HEK293T (cell line): ENCODE measurements at regions not wholly inside any gene's neighbourhood (a gene's known extent, or its start where the extent isn't known, plus 50 kb on each side); places are given as distances from the start of the nearest gene placed in this dataset.

Experiments
- CTCF ChIA-PET: fragments of 350-600 bp; formaldehyde crosslinking; extraction: SDS; loops from one replicate; lab custom pipeline; 2021; ENCODE audit warnings: antibody characterized with exemption, inconsistent platforms; lab: Yijun Ruan, JAX
- POLR2A ChIA-PET: fragments of 350-600 bp; formaldehyde crosslinking; extraction: SDS; loops from one replicate; lab custom pipeline; 2020; ENCODE audit warnings: antibody characterized with exemption, inconsistent platforms; lab: Yijun Ruan, JAX
- DNase-seq: peaks from one replicate; pipeline ENCODE4 v3.0.0; 2012; ENCODE audit warnings: mixed read lengths; ENCODE audit errors: extremely low spot score
- ARNT ChIP-seq: fragments of 450-650 bp; IDR thresholded peaks from 2 replicates; pipeline ENCODE4 v1.6.1; 2017; ENCODE audit warnings: mild to moderate bottlenecking
- BHLHE40 ChIP-seq: fragments of 450-650 bp; IDR thresholded peaks from 2 replicates; pipeline ENCODE4 v1.6.1; 2016; ENCODE audit warnings: mild to moderate bottlenecking, moderate library complexity, borderline replicate concordance
- CTBP1 ChIP-seq: fragments of 450-650 bp; IDR thresholded peaks from 2 replicates; pipeline ENCODE4 v1.6.1; 2016; ENCODE audit warnings: borderline replicate concordance
- ELF4 ChIP-seq: fragments of 450-650 bp; IDR thresholded peaks from 2 replicates; pipeline ENCODE4 v1.6.1; 2017; ENCODE audit warnings: antibody characterized with exemption
- FOXA1 ChIP-seq: fragments of 450-650 bp; IDR thresholded peaks from 2 replicates; pipeline ENCODE4 v1.6.1; 2016; ENCODE audit warnings: mild to moderate bottlenecking
- FOXK2 ChIP-seq: fragments of 450-650 bp; IDR thresholded peaks from 2 replicates; pipeline ENCODE4 v1.6.1; 2016; ENCODE audit warnings: mild to moderate bottlenecking
- FOXM1 ChIP-seq: fragments of 450-650 bp; IDR thresholded peaks from 2 replicates; pipeline ENCODE4 v1.6.1; 2017; ENCODE audit warnings: mild to moderate bottlenecking, borderline replicate concordance
- HDGF ChIP-seq: fragments of 450-650 bp; IDR thresholded peaks from 2 replicates; pipeline ENCODE4 v1.6.1; 2017; ENCODE audit warnings: antibody characterized with exemption, borderline replicate concordance
- L3MBTL2 ChIP-seq: fragments of 450-650 bp; conservative IDR thresholded peaks from 2 replicates; pipeline ENCODE4 v1.6.1; 2016; ENCODE audit warnings: mild to moderate bottlenecking
- LEF1 ChIP-seq: fragments of 450-650 bp; IDR thresholded peaks from 2 replicates; pipeline ENCODE4 v1.6.1; 2017; ENCODE audit warnings: mild to moderate bottlenecking, borderline replicate concordance
- NFRKB ChIP-seq: fragments of 450-650 bp; IDR thresholded peaks from 2 replicates; pipeline ENCODE4 v1.6.1; 2016; ENCODE audit warnings: mild to moderate bottlenecking, moderate library complexity
- SP1 ChIP-seq: fragments of 450-650 bp; IDR thresholded peaks from 2 replicates; pipeline ENCODE4 v1.6.1; 2017
- SUZ12 ChIP-seq: fragments of 450-650 bp; IDR thresholded peaks from 2 replicates; pipeline ENCODE4 v1.6.1; 2016; ENCODE audit warnings: mild to moderate bottlenecking
- TARDBP ChIP-seq: fragments of 450-650 bp; IDR thresholded peaks from 2 replicates; pipeline ENCODE4 v1.6.1; 2016
- ZNF384 ChIP-seq: fragments of 450-650 bp; IDR thresholded peaks from 2 replicates; pipeline ENCODE4 v1.6.1; 2016
- TF ChIP-seq, protein P1 (sequence below): fragments of 450-650 bp; IDR thresholded peaks from 2 replicates; pipeline ENCODE4 v1.6.1; 2016

DNA sequence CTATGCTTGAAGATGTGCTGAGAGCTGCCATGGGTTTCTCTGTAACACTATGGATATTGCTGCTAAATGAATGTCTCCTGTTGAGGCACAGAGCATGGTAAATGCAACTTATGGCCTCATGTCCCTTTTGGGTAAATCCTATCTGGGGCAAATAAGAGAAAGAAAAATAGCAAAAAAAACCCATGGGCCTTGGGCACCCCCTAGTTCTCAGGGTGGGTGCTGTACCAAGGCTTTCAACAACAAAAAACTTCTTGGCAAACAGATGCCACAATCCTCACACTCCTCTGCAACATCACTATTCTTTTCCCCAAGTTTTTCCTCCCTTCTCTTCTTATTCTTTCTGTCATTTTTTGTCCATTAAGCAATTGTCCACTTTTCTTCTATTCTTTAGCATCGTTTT, 340.1 kb upstream of the ROBO2 start:
- TF ChIP-seq, protein P1, sequence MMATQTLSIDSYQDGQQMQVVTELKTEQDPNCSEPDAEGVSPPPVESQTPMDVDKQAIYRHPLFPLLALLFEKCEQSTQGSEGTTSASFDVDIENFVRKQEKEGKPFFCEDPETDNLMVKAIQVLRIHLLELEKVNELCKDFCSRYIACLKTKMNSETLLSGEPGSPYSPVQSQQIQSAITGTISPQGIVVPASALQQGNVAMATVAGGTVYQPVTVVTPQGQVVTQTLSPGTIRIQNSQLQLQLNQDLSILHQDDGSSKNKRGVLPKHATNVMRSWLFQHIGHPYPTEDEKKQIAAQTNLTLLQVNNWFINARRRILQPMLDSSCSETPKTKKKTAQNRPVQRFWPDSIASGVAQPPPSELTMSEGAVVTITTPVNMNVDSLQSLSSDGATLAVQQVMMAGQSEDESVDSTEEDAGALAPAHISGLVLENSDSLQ, result no peak
- no peak for TF ChIP-seq BHLHE40
- TF ChIP-seq ARNT, result no peak
- no peak for TF ChIP-seq SP1
- no peak for TF ChIP-seq ZNF384
- TF ChIP-seq L3MBTL2, result no peak
- TF ChIP-seq ELF4, result no peak
- TF ChIP-seq FOXM1, result no peak
- TF ChIP-seq TARDBP, result no peak
- TF ChIP-seq LEF1, result no peak
- no peak for TF ChIP-seq SUZ12
- CTCF ChIA-PET, result interaction anchor here (0.6 kb wide), 1 partner anchor 180 kb away, joined by 3 read pairs; no protein-coding TSS in a partner anchor
- POLR2A ChIA-PET, result no interaction called here

DNA sequence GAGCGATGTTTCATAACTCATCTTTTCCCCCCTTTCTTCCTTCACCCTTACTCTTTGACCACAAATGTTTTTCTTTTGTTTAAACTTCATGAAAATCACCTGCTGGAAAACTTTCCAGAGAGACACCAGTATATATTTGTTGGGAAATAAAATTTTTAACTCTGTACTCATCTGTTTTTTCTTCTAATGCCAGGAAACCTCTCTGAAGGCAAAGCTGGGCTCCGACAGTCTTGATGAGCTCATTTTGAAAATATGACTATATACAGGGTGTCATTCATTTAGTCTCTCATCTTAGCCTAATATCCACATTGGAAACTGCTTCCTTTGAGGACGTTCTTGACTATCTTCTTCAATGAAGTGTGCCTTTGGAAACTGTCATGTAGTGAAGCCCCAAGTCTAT, 339.6 kb upstream of the ROBO2 start:
- ChIA-PET POLR2A (no interaction called here), CTCF (no interaction called here)
- DNase-seq, result no peak
- TF ChIP-seq HDGF (no peak), FOXK2 (no peak)

More for the DNA sequence above, 340.1 kb upstream of the ROBO2 start:
- no peak for DNase-seq

DNA sequence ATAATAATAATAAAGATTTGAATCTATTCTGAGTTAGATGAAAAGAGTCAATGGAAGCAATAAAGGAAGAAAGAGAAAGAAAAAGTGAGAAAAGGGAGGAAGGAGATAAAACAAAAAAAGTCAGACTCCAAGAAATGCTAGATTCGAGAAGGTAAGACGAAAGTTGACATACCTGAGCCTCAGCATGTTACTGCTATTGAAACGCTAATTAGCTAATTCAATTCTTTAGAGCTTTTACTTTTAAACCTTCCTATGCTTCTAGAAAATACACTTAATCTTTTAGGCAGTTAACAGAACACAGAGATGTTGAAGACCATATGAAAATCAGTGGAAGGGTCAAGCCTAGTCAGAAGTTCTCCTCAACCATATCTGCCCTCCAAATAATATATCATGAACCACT, 337.2 kb upstream of the ROBO2 start:
- TF ChIP-seq ELF4 (no peak), BHLHE40 (no peak), HDGF (no peak), CTBP1 (no peak), FOXA1 (no peak), TARDBP (no peak), LEF1 (no peak), FOXK2 (no peak), ARNT (no peak), SUZ12 (no peak), SP1 (no peak), L3MBTL2 (no peak), ZNF384 (no peak), NFRKB (no peak), FOXM1 (no peak)
- TF ChIP-seq, protein P1, result no peak
- CTCF ChIA-PET, result no interaction called here

DNA sequence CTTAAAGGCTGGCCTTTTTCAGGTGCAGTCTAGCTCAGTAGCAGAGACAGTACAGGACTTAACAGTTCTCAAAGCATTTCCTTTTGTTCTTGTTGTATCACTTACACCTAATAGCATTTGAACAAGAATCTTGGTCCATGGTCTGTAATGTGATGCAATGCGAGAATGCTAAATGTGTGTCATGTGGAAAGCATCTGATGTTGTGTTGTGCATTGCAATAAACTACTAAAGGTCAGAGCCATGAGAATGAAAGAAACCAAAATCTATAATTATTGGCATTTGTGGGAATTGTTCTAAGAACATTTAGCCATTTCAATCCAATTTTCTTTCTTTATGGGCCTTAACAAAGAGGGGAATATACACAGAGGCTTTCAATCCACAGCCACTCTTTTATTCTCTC, 324.5 kb upstream of the ROBO2 start:
- POLR2A ChIA-PET, result no interaction called here
- TF ChIP-seq LEF1, result no peak
- no peak for TF ChIP-seq ZNF384
- TF ChIP-seq, protein P1, result no peak
- TF ChIP-seq FOXA1, result no peak
- TF ChIP-seq CTBP1, result no peak
- TF ChIP-seq HDGF, result no peak
- no peak for TF ChIP-seq L3MBTL2
- TF ChIP-seq FOXM1, result no peak
- TF ChIP-seq FOXK2, result no peak
- TF ChIP-seq SUZ12, result no peak
- no peak for TF ChIP-seq ELF4
- CTCF ChIA-PET, result no interaction called here
- no peak for DNase-seq

More for the DNA sequence above, 337.2 kb upstream of the ROBO2 start:
- POLR2A ChIA-PET, result no interaction called here
- no peak for DNase-seq

DNA sequence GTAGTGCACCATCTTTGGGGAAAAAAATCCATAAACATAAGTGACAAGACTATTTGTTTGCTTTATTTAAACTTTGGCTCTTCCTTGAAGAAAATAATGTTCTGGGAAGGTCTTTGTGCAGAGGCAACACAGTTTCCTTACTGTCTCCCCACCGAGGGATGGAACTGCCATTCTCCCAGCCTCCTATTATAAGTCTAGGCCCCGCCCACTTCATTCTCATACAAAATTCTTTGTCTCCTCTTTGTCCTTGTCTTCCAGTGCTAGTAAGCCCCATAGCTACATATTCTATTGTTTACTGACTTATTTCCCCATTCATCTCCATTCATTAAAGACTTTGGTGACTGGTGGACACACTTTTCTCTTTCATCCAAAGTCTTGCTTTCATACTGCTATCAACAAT, 316.5 kb upstream of the ROBO2 start:
- ChIA-PET POLR2A (no interaction called here), CTCF (interaction anchor here (0.6 to 1.3 kb wide), 3 partner anchors 16 to 424 kb away, joined by 3 to 5 read pairs (median 3); no protein-coding TSS in a partner anchor)
- DNase-seq, result no peak
- TF ChIP-seq HDGF (no peak), L3MBTL2 (no peak), FOXK2 (no peak), CTBP1 (no peak), SP1 (no peak), TARDBP (no peak), FOXM1 (no peak), ARNT (no peak), BHLHE40 (no peak), LEF1 (no peak), NFRKB (no peak), ZNF384 (no peak), FOXA1 (no peak), ELF4 (no peak), SUZ12 (no peak)
- TF ChIP-seq, protein P1, result no peak

DNA sequence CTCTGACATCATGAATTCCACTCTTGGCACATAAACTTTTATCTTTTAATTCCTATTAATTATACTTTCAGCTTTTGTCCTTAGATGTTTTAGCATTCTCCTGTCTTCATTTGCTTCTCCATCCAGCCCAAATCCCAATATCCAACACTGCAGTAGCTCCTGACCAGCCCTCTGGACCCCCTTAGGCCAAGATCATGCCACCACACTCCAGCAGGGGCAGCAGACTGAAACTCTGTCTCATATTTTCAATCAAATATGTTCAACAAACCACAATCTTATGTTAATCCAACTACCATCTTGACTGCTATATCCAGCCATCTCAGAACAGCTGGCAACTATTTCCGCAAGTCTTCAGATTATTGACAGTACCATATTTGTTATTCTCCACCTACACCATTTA, 315.8 kb upstream of the ROBO2 start:
- ChIA-PET POLR2A (no interaction called here), CTCF (interaction anchor here (0.6 to 1.3 kb wide), 4 partner anchors 10 to 423 kb away, joined by 3 to 5 read pairs (median 4); no protein-coding TSS in a partner anchor)
- peak; percentile 9 for DNase-seq
- TF ChIP-seq HDGF (no peak), FOXK2 (no peak), FOXM1 (no peak), L3MBTL2 (no peak), CTBP1 (no peak), SP1 (no peak), BHLHE40 (no peak), ARNT (no peak), ZNF384 (no peak), FOXA1 (no peak), LEF1 (no peak), ELF4 (no peak), NFRKB (no peak)
- TF ChIP-seq, protein P1, result no peak
